Ammon's horn (tissue), 1 donor: ENCODE measurements at regions not wholly inside any gene's neighbourhood (a gene's known extent, or its start where the extent isn't known, plus 50 kb on each side); places are given as distances from the start of the nearest gene placed in this dataset.
A peak's percentile ranks its signal among the peaks of the same experiment; 100 is the strongest.

ENCODE experiments used
- DNase-seq: peaks from one replicate; pipeline ENCODE4 v3.0.0-alpha.2; 2016; ENCODE audit warnings: low spot score

DNA sequence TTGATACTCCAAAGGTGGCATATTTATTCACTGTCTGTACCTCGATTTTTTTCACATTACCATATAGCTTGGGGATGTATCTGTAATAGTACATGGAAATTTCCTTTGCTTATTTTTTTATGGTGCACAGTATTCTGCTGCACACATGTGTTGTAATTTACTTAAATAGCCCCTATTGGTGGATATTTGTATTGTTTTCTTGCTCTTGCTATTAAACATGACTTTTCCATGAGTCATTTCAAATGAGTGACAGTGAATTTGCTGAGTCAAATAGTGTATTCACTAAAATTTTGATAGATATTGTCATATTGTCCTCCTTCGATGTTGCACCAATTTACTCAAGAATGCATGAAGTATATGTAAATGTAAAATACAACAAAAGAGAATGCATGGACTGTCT is 122.7 kb upstream of the STEAP4 start:
- no peak for DNase-seq

GRCh38 chr7:88402529-88402928 is 95.8 kb upstream of the STEAP4 start:
- DNase-seq, result no peak

DNA sequence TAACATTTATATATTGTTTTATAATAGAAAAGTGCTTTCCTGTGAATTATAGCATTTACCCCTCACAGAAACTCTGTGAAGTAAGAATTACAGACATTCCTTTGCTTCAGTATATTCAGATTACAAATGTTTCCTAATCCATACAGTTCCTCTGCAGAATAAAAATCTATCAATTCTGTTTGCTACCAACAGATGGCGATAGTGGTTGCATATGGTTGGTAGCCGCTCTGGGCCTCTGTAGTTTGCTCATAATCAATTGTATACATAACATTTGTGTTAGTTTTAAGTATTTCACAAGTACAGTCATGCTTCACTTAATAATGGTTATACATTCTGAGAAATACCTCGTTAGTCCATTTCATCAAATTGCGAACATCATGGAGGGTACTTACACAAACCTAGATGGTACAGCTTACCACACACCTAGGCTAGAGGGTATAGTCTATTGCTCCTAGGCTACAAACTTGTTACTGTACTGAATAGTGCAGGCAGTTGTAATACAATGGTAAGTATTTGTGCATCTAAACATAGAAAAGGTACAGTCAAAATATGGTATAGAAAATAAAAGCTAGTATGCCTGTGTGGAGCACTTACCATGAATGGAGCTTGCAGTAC is 94.4 kb upstream of the STEAP4 start:
- no peak for DNase-seq

- no peak for DNase-seq
Measured at GRCh38 chr7:88399696-88400240, 93.1 kb upstream of the STEAP4 start.

DNA sequence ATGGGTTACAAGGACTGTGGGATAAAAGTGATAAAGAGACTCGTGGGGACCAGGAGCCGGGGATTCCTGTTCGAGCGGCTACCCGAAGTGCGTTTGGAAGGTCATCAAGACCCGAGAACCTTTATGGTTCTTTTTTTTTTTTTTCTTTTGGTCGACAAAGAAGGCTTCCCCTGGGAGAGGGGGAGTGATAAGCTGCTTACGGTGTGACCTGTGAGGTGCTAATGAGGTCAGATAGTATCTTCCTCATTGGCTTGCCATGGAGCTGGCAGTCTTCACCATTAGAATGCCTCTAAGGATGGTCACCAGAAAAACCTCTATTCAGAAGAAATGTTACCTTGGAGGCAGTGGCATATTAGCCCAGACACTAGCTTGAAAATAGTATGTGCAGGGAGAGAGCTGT is 92.3 kb upstream of the STEAP4 start:
- DNase-seq, result no peak

- no peak for DNase-seq
Measured at GRCh38 chr7:88398459-88398858, 91.8 kb upstream of the STEAP4 start.

DNA sequence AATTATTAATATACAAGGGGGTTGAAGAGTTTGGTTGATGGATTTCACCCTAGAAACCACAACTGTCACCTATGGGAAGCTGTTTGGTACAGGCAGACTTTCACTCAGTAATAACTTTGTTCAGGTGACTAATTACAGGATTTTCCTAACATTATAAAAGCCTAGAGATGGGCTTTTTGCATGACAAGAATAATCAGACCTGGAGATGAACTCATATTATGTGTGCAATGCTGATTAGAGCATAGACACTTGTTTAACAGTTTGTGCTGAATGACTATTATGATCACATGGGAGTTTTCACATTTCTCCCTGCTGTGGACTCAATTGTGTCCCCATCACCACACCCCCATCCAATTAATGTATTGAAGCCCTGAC is 90.2 kb upstream of the STEAP4 start:
- DNase-seq, result no peak

GRCh38 chr7:88396295-88396947 is 89.7 kb upstream of the STEAP4 start:
- DNase-seq, result no peak

DNA sequence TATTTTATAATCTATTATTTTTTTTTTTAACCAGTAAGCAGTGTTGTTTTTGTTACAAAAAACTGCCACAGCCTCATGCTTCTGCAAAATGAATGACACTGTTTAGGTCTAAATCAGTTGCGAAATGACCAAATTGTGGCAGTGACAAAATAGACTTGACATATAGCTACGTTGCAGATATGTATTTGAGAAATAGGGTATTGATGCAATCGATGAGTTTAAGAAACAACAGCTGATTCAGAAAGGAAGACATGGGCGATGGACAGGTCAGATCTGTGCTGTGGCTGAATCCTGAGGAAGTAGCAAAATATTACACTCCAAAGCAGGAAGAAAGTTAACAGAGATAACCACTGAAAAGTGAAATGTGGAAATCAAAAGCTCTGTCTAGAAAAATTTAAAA is 89.0 kb upstream of the STEAP4 start:
- no peak for DNase-seq

- no peak for DNase-seq
Measured at GRCh38 chr7:88391247-88391646, 84.6 kb upstream of the STEAP4 start.

- DNase-seq, result no peak
Measured at GRCh38 chr7:88387368-88387767, 80.7 kb upstream of the STEAP4 start.

- no peak for DNase-seq
Measured at GRCh38 chr7:88386665-88387156, 80.0 kb upstream of the STEAP4 start.

DNA sequence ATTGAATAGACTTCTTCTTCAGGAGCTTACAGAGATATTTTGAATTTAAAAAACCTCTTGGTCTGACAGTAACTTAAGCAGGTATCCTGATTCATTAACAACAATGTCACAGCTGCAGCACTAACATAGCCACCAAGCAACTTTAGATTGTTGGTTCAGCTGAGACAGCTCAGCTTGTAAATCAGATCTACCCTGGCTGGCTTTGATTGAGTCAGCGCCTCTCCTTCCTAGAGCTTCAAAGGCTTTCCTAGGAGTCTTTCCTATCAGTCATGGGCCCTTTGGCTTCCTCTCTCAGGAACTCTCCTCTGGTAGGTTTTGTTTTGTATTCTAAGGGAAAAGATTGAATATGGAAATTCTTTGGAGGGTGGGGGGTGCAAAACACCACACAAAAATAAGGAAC is 70.7 kb upstream of the STEAP4 start:
- no peak for DNase-seq

GRCh38 chr7:88368686-88369085 is 62.0 kb upstream of the STEAP4 start:
- no peak for DNase-seq

GRCh38 chr7:88366845-88367244 is 60.2 kb upstream of the STEAP4 start:
- DNase-seq, result no peak

- DNase-seq, result no peak
Measured at GRCh38 chr7:88363869-88364268, 57.2 kb upstream of the STEAP4 start.

DNA sequence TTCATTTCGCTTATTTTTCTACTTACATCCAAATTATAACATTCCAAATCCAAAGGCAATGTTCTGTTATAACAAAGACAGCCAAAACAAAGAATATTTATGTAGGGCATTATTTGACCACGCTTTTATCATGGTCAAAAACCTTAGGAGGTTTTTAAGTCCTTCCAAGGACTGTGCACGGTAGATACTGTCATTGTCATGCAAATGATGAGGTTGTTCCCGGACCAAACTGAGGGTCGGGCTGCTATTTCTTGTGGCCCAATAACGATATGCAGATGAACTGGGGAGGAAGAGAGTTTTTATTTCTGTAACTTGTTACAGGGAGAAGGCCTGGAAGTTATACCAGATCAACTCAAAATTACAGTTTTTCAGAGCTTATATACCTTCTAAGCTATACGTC is 56.6 kb upstream of the STEAP4 start:
- DNase-seq, result no peak

- no peak for DNase-seq
Measured at GRCh38 chr7:88361357-88361756, 54.7 kb upstream of the STEAP4 start.

DNA sequence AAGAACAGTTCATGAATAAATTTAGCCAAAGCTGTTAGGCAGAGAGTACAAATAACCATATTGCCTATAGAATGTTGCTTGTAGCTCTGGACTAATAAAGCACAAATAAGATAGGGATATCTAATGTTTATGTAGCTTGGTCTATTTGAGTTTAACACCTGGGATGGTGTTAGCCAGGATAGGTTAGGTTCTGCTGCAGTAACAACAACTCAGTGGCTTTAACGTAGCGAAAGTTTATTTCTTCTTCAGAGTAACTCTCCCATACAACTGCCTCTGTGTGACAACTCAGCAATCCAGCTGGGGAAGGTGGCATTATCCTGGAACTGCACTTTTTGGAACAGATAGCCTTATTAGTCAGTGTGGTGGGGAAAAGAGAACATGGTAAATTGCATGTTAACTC is 52.2 kb upstream of the STEAP4 start:
- no peak for DNase-seq

GRCh38 chr7:88358526-88358838 is 51.8 kb upstream of the STEAP4 start:
- no peak for DNase-seq

GRCh38 chr7:88357781-88358525 is 51.3 kb upstream of the STEAP4 start:
- DNase-seq, result peak; percentile 24

DNA sequence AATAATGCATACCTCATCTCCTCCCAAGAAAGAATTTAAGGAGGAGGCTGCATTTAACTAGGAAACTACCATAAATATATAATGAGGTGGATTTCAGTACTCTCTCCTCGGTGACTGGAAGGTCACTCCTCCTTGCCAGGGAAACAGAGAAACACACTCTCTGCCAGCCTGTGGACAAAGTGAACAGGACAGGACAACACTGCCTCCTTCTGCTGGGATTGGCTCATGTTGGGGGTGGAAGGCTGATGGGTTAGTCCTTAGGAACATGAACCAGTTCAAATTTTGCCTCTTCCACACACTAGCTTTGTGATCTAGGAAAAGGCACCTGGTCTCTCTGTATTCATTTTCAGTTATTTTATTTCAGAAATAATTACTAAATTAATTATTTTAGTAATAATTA is 50.6 kb upstream of the STEAP4 start:
- no peak for DNase-seq
